ENCODE measurements at regions not wholly inside any gene's neighbourhood (a gene's known extent, or its start where the extent isn't known, plus 50 kb on each side); places are given as distances from the start of the nearest gene placed in this dataset.

DNA sequence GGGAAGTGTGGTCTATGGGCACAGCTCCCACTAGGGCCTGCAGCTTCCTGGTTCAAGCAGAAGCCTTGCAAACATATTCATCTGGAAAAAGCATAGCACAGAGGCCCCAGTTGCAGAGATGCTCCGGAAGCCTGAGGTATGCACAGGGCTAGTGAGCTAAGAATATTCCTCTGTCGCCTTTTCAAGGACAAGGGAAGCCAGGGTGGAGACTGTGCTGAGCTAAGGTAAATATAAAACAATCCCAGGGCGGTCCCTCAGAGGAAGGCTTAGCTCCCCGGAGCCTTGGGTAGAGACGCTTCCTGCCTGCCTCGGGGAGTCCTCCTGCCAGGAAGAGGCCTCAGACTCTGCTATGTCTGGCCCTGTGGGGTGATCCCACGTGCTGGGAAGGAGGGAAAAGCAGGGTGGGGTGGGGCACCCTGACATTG, 134.8 kb upstream of the FOXA2 start:
- TF ChIP-seq CTCF (IDR thresholded peaks at IDR 0.05): no peak
- no peak for TF ChIP-seq USF2 (IDR thresholded peaks at IDR 0.05; ENCODE audit: borderline replicate concordance, low read depth, low read length)
- no peak for TF ChIP-seq TAF1 (IDR thresholded peaks at IDR 0.05; ENCODE audit: borderline replicate concordance, low read depth, low read length)
- no peak for TF ChIP-seq JUND (IDR thresholded peaks at IDR 0.05)
- no peak for TF ChIP-seq RXRA (IDR thresholded peaks at IDR 0.05; ENCODE audit: borderline replicate concordance, low read depth)
- TF ChIP-seq TCF12 (IDR thresholded peaks at IDR 0.05): no peak
- TF ChIP-seq MAX (IDR thresholded peaks at IDR 0.05; ENCODE audit: low read depth): no peak
- no peak for TF ChIP-seq MXI1 (IDR thresholded peaks at IDR 0.05; ENCODE audit: low read depth, low read length)
- TF ChIP-seq ELF1 (IDR thresholded peaks at IDR 0.05): no peak
- TF ChIP-seq SMC3 (IDR thresholded peaks at IDR 0.05; ENCODE audit: low read depth, low read length): no peak
- no peak for TF ChIP-seq NFIC (IDR thresholded peaks at IDR 0.05; ENCODE audit: borderline replicate concordance)
- no peak for TF ChIP-seq RFX5 (IDR thresholded peaks at IDR 0.05; ENCODE audit: low read length)

Data from SK-N-SH (cell line).